ENCODE measurements at regions not wholly inside any gene's neighbourhood (a gene's known extent, or its start where the extent isn't known, plus 50 kb on each side); places are given as distances from the start of the nearest gene placed in this dataset.

- Histone ChIP-seq H4K20me1 (replicated peaks in 1 of 2; ENCODE audit: control insufficient read depth in 1 of 2, insufficient read depth in 2 of 2, low read length in 2 of 2) (no peaks in the 10 kb centered on the region), H4K8ac (ENCODE audit: extremely low read depth, insufficient read depth, low read length) (no peak overlapping the region), H3K4me3 (ENCODE audit: extremely low read depth in 1 of 4, insufficient read depth in 2 of 4, low read depth in 3 of 4, low read length in 4 of 4) (no peak overlapping the region), H3K79me2 (ENCODE audit: control insufficient read depth in 1 of 2, insufficient read depth in 2 of 2, low read length in 2 of 2) (no peaks in the 10 kb centered on the region), H2BK12ac (ENCODE audit: low read depth, low read length) (no peak overlapping the region), H2BK20ac (ENCODE audit: low read length) (no peak overlapping the region), H3K79me1 (ENCODE audit: low read depth, low read length) (no peaks in the 10 kb centered on the region), H2BK5ac (ENCODE audit: low read depth, low read length) (no peak overlapping the region), H3K14ac (ENCODE audit: insufficient read length) (no peak overlapping the region), H2BK15ac (ENCODE audit: low read length) (no peak overlapping the region), H3K36me3 (ENCODE audit: control insufficient read depth in 2 of 4, insufficient read depth in 4 of 4, low read length in 3 of 4) (no peaks in the 10 kb centered on the region), H3K4ac (replicated peaks; ENCODE audit: insufficient read length, low read depth, low read length) (no peak overlapping the region), H3K9me3 (ENCODE audit: insufficient read depth in 2 of 2, low read depth in 1 of 2, low read length in 1 of 2) (no peaks in the 10 kb centered on the region), H4K91ac (replicated peaks; ENCODE audit: insufficient read length, low read length) (no peak overlapping the region), H3K56ac (replicated peaks; ENCODE audit: insufficient read length, low read depth, low read length) (no peak overlapping the region), H3K27me3 (replicated peaks in 1 of 4; ENCODE audit: control insufficient read depth in 3 of 4, extremely low read depth in 1 of 4, insufficient read depth in 3 of 4, low read length in 3 of 4) (no peaks in the 10 kb centered on the region), H3K18ac (ENCODE audit: extremely low read depth, low read length) (no peak overlapping the region), H2BK120ac (replicated peaks; ENCODE audit: low read depth, low read length) (no peak overlapping the region), H3K23me2 (ENCODE audit: low read depth, low read length) (no peaks in the 10 kb centered on the region), H3K27ac (ENCODE audit: low read depth, low read length) (no peak overlapping the region), H3K9ac (replicated peaks in 1 of 4; ENCODE audit: extremely low read depth in 1 of 4, low read depth in 3 of 4, low read length in 3 of 4) (no peak overlapping the region), H2AK5ac (ENCODE audit: low read depth, low read length) (no peak overlapping the region), H3K4me2 (ENCODE audit: insufficient read depth in 1 of 2, low read depth in 2 of 2, low read length in 2 of 2) (no peak overlapping the region), H3K23ac (ENCODE audit: insufficient read length) (no peak overlapping the region), H3K4me1 (replicated peaks in 1 of 4; ENCODE audit: control insufficient read depth in 3 of 4, insufficient read depth in 4 of 4, low read length in 3 of 4) (no peaks in the 10 kb centered on the region), H4K5ac (ENCODE audit: insufficient read length, low read depth, low read length) (no peak overlapping the region), H2AFZ (ENCODE audit: low read length) (no peak overlapping the region)
- no peak for FAIRE-seq
- ChIA-PET CTCF (ENCODE audit: partially characterized antibody) (no interaction called here), POLR2A (ENCODE audit: partially characterized antibody) (no interaction called here)
- 50% methylated on average over 2 of the region's 2 CpGs; no CpG with 5 or more reads in 1 of the 2 experiments for WGBS, 2 experiments (ENCODE audit: extremely low coverage in 1 of 2, insufficient coverage in 1 of 2, insufficient read length in 1 of 2, insufficient replicate concordance in 2 of 2, low coverage in 1 of 2, low lambda C conversion rate in 2 of 2, missing lambda C conversion rate in 1 of 2)
- no peak for DNase-seq (ENCODE audit: low read depth in 1 of 2, low spot score in 2 of 2)
- no peak for TF ChIP-seq SUZ12 (IDR thresholded peaks at IDR 0.05; ENCODE audit: low read length)
Observed at GRCh38 chr3:95237783-95238182, 1174.9 kb downstream of the NSUN3 start.

All from H1 (cell line).